ENCODE measurements at regions not wholly inside any gene's neighbourhood (a gene's known extent, or its start where the extent isn't known, plus 50 kb on each side); places are given as distances from the start of the nearest gene placed in this dataset.

DNA sequence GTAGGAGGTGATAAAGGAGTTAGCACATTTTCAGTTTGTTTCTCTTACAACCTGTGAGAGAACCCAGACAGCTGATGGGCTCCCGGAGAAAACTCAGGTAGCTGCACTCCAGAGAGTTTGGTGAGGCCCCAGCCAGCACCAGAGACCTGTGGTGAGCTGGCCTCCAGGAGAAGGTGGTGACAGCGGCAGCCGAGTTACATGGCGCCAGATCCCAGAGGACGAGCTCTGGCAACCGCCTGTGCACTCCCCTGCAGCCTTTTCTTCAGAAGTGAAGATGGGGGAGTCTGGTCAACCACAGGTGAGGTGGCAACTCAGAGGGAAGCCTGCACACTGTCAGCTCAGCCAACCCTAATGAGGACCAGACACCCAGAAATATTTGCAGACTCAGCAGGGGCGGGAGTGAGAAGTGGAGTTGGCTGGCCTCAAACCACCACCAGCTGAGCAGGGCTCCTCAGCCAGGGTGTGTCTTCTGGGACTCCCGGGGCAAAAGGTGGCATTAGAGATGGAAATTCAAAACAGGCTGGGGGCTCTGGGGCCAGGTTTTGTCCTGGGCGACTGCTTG lies 209.7 kb downstream of the SETD4 start:
- DNase-seq (ENCODE audit: low spot score) (no peak), FAIRE-seq (no peak)

DNA sequence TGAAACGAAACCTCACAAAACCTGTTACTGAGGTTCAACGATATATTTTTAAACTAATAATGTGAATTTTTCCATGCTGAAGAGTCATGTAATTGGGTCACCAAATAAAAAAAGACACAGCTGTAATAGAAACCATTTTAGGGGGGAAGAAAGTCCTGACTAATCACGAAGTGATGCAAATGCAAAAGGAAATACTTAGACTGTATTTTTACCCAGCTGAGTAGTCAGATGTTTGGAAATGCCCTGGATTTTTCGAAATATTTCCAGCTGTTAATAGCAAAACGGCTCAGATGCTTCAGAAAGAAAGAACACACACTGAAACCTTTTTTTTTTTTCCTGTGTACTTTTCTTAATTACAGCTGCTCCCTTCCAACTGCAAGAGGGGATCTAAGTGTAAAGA lies 210.3 kb downstream of the SETD4 start:
- no peak for DNase-seq (ENCODE audit: low spot score)
- FAIRE-seq, result no peak

GRCh38 chr21:35849144-35849543 lies 211.2 kb downstream of the SETD4 start:
- no peak for FAIRE-seq

GRCh38 chr21:35843911-35844667 lies 216.2 kb downstream of the SETD4 start:
- FAIRE-seq (no peak), DNase-seq (ENCODE audit: low spot score) (no peak)

More at GRCh38 chr21:35849144-35849543, 211.2 kb downstream of the SETD4 start:
- no peak for DNase-seq (ENCODE audit: low spot score)

DNA sequence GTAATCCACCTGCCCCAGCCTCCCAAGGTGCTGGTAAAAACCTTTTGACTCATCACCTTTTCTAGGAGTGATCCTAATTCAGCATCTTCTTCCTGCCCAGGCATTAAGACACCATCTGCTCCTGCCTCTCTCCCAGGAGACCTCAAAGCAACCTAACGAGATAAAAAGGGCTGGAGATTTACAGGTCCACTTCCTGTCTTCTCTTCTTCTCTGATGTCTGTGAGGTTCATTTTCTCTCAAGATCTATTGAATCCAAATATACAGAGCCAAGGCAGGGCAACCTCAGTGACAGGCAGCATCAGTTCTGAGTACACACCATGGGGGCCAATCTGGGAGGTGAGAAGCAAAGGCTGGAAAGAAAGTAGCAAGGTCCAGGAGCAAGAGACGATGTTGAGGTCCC lies 219.4 kb downstream of the SETD4 start:
- no peak for FAIRE-seq
- DNase-seq (ENCODE audit: low spot score), result no peak

DNA sequence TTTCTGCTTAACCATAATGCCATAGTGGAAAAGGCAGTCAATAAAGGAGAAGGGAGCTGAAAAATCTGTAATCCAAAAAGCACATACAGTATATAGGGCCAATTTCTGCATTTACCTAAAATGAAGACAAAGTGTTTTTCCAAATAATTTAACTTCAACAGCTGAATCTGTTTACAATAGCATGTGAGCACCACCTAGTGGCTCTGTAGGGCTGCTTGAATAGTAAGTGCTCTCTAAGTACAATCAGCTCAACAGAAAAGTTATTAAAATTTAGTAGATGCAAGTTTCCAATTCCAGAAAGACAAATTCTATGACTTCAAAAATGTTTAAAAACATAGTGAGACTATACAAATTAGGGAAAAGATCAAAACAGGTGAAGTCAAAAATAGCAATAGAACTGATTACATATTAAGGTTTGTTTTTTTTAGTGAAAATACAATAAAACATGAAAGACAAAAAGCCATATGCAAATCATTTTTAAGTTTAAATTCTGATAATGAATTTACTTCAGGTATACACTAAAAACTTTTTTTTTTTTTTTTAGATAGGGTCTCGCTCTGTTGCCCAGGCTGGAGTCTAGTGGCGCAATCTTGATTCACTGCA lies 220.0 kb downstream of the SETD4 start:
- peak; percentile 8 for DNase-seq (ENCODE audit: low spot score)
- no peak for FAIRE-seq

DNA sequence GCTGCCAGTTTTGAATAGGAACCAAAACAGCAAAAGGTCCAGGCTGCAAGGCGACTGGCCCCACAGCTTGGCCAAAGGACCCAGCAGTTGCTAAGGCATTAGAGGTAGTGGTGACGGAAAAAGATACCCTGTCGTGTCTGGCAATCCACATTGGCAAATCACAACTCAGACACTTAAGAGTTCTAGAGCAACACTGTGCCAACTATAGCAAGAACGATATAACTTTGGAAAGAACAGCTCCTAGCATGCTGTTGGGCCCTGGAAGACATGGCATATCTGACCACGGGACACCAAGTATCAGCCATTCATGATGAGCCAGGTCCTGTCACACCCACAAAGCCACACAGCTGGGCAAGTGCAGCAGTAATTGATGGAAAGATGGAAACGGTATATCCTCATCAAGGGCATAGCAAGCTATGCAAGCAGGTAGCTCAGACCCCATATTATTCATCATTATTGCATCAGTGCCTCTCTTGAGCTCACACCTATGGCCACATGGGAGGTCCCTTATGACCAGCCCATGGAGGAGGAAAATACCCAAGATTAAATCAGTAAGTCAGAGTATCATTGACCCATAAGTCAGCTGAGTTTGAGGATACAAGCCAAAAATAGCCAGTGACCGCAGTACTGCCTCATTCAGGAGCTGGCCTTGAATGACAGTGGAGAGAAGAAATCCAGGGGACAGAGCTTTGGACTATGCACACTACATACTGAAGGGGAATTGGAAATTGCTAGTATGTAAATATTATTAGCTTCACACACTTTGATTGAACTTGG lies 221.2 kb downstream of the SETD4 start:
- DNase-seq (ENCODE audit: low spot score) (no peak), FAIRE-seq (no peak)

- FAIRE-seq, result no peak
Observed at GRCh38 chr21:35838350-35838749, 222.0 kb downstream of the SETD4 start.

DNA sequence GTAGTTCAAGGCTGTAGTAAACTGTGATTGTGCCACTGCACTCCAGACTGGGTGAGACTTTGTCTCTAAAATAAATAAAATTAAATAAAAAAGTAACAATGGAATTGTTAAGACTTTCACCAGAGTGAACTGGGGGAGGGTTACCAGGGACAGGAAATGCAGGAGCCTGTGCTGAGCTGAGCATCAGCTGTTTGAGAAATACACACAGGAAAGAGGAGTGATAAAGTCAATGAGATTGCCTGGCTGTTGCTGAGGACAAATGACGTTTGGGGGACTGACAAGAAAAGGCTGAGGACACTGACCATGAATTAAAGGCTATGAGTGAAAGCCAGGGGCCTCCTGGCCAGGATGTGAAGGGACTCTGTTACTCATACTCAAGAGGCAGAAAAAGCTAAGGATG lies 226.3 kb downstream of the SETD4 start:
- DNase-seq (ENCODE audit: low spot score) (no peak), FAIRE-seq (no peak)

More at GRCh38 chr21:35838350-35838749, 222.0 kb downstream of the SETD4 start:
- no peak for DNase-seq (ENCODE audit: low spot score)

DNA sequence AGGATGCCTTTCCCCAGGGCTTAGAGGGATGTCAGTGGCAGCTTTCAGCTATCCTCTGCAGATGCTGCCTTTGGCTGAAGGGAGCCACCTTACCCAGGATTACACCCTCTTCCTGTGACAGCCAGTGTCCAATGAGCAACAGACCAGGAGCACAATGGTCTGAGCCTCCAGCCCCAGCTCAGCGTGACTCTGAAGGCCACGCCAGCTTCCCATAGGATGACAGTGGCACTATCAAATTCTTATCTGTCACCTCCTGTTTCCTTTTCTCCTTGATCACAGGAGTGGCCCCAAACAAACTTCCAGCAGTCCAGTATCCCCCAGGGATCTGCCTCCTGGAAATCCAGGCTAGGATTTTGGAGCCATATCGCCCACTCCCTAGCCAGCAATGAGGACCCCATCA lies 226.9 kb downstream of the SETD4 start:
- no peak for DNase-seq (ENCODE audit: low spot score)
- no peak for FAIRE-seq

DNA sequence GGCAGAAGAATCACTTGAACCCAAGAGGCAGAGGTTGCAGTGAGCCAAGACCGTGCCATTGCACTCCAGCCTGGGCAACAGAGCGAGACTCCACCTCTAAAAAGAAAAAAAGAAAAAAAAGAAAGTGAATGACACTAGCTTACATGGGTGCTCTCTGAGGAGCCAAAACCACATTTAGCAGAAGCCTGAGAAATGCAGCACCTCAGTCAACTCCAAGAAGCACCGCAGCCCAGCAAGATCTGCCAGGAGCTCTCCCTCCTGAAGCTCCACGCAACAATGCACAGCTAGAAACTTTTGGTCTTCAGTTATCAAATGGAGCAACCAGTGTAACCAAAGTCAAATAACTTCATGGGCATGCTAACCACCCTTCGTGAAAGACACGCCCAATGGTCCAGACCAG lies 229.1 kb downstream of the SETD4 start:
- FAIRE-seq, result no peak
- no peak for DNase-seq (ENCODE audit: low spot score)

- DNase-seq (ENCODE audit: low spot score), result no peak
- FAIRE-seq, result no peak
Observed at GRCh38 chr21:35829067-35829466, 231.3 kb downstream of the SETD4 start.

DNA sequence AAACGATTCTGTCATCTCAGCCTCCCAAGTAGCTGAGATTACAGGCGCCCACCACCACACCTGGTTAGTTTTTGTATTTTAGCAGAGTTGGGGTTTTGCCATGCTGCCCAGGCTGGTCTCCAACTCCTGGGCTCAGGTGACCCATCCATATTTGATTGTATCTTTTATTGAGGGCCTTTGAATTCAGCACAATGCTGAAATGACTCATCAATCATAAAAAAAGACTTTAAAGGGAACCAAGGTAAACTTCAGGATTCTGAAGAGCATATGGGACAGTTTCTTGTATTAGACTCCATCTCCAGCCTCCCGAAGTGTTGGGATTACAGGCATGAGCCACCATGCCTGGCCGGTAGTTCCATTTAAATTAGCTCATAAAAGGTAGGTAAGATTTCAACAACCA lies 232.2 kb downstream of the SETD4 start:
- FAIRE-seq (no peak), DNase-seq (ENCODE audit: low spot score) (no peak)

- no peak for DNase-seq (ENCODE audit: low spot score)
- FAIRE-seq, result no peak
Observed at GRCh38 chr21:35827004-35827403, 233.3 kb downstream of the SETD4 start.

DNA sequence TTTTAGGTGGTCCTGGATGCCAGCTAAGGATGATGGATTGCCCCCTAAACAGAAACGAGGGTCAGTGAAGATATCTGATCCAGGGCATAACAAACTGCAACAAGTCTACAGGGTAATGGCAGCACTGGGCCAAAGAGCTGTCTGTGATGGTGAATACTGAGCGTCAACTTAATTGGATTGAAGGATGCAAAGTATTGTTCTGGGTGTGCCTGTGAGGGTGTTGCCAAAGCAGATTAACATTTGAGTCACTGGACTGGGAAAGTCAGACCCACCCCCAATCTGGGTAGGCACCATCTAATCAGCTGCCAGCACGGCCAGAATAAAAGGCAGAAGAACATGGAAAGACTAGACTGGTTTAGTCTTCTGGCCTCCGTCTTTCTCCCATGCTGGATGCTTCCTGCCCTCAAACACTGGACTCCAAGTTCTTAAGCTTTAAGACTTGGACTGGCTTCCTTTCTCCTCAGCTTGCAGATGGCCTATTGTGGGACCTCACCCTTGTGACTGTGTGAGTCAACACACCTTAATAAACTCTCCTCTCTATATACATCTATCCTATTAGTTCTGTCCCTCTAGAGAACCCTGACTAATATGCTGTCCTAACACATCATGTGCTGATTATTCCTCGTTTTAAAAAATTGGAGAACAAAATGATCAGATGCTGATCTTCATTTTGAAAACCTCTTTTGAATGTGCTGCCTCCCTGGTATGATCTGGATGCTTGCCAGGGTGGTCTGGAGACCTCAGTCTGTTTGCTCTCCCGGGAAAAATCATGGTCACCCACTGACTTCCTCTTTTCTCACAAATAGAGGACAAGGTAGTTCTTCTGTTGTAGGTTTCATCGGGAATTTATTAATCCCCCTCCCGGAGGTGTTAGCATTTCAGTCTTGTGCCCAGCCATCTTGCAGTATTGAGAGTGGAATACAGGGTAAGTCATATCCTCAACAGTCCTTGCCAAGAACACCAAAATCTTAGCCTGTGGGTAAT lies 234.7 kb downstream of the SETD4 start:
- DNase-seq (ENCODE audit: low spot score), result no peak
- no peak for FAIRE-seq

GRCh38 chr21:35824136-35824535 lies 236.2 kb downstream of the SETD4 start:
- no peak for FAIRE-seq
- no peak for DNase-seq (ENCODE audit: low spot score)

DNA sequence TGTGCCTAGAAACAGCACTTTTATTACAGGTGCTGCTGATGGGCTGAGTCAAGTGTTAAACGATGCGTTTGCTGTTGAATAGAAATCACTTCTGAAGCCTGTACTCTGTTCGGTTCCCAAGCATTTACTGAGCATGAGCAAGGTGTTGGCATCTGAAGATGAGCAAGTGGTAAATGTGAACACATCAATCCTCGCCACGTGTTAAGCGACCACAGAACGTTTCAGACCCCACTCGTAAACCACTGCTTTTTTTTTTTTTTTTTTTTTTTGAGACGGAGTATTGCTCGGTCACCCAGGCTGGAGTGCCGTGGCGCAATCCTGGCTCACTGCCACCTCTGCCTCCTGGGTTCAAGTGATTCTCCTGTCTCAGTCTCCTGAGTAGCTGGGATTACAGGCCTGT lies 241.2 kb downstream of the SETD4 start:
- DNase-seq (ENCODE audit: low spot score) (no peak), FAIRE-seq (no peak)

DNA sequence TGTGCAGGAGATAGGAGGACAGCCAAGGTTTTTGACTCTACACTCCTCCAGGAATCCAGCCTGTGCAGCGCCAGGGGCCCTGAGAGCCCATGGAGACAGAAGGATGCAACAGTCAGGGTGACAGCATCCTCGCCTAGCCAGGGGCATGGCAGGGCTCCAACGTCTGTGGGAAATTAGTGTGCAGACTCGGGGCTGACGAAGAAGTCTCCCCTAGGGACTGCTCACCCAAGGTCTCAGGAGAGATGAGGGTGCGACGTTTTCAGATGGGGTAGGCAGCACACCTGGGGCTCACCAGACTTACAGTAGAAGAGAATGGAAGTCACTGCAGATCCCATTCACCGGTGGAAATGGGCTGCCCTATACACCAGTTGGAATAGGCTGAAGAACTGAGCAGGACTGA lies 241.7 kb downstream of the SETD4 start:
- FAIRE-seq (no peak), DNase-seq (ENCODE audit: low spot score) (no peak)

DNA sequence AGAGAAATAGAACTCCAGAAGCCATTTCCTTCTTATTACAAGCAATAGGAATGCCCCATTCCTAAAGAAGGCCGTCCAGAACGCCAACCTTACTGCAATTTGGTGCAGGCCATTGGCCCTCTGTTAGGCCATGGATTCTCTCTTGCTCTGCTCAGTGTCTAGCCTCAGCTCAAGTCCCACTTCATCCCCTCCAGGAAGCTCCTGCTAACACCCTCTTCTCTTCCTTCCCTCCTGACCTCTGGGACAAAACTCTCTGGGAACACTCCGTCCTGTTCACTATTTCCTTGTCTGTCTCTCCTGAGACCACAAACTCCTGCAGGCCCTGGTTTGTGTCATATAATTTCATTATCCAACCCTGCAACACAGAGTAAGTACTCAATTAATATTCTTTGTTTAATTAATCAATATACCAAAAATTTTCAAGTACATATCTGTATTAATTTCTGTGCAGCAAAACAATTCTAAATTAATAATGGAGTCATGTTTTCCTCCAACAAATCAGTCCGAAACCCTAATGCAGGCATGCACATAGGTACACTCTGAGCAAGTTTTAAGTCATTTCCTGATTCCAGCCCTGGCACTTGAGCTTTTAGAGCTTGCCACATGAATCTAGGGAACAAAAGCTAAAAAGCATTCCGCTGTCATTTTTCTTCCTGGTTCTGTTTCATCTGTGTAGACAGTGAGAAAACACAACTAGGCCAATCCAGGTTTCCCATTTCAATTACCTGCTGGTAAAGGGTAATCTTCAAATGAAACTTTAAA lies 245.3 kb downstream of the SETD4 start:
- DNase-seq (ENCODE audit: low spot score) (no peak), FAIRE-seq (no peak)

- FAIRE-seq (no peak), DNase-seq (ENCODE audit: low spot score) (no peak)
Observed at GRCh38 chr21:35812679-35813078, 247.6 kb downstream of the SETD4 start.

Data from urothelium cell line (cell line).